ENCODE measurements at regions not wholly inside any gene's neighbourhood (a gene's known extent, or its start where the extent isn't known, plus 50 kb on each side); places are given as distances from the start of the nearest gene placed in this dataset.

DNA sequence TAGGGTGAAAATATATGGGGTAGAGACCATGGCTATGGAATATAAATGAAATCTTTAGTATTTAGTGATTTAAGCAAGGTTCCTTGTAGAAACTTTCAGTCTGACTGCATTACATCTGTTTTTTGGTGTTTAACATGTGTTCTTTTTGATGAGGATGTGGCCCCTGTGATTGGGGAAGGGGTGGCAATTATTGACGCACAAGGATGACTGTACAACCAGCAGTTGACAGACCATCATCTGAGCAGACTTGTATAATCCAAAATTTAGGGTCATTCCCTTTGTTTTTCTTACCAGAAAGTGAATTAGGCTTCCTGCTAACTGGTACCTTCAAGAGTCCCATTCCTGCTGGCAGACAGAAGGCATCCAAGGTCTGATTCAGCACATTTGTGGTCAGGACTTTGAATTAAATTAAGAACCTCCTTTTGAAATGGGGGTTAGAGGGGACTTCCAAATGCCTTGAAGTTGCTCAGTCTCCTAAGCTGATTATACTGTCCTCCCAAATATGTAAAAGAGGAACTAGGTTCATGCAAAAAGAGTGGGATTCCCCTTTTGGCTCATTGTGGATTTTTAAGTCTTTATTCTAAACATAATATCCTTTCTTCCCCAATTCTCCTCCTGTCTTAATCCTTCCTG lies 112.4 kb upstream of the CXCL13 start:
- ATAC-seq (ENCODE audit: insufficient number of reproducible peaks, low FRiP score, low read depth) (no peak), DNase-seq (ENCODE audit: low spot score) (no peak)
- Histone ChIP-seq H3K27me3 (replicated peaks; ENCODE audit: insufficient read depth) (no peaks in the 10 kb centered on the region), H3K4me3 (no peak overlapping the region), H3K4me1 (ENCODE audit: control insufficient read depth in 1 of 2, low read depth in 2 of 2) (peaks cover 0 to 10% of the 10 kb centered on the region in 2 donors), H3K36me3 (no peaks in the 10 kb centered on the region), H3K9me3 (no peaks in the 10 kb centered on the region), H3K27ac (no peak overlapping the region)
- TF ChIP-seq, protein P1, sequence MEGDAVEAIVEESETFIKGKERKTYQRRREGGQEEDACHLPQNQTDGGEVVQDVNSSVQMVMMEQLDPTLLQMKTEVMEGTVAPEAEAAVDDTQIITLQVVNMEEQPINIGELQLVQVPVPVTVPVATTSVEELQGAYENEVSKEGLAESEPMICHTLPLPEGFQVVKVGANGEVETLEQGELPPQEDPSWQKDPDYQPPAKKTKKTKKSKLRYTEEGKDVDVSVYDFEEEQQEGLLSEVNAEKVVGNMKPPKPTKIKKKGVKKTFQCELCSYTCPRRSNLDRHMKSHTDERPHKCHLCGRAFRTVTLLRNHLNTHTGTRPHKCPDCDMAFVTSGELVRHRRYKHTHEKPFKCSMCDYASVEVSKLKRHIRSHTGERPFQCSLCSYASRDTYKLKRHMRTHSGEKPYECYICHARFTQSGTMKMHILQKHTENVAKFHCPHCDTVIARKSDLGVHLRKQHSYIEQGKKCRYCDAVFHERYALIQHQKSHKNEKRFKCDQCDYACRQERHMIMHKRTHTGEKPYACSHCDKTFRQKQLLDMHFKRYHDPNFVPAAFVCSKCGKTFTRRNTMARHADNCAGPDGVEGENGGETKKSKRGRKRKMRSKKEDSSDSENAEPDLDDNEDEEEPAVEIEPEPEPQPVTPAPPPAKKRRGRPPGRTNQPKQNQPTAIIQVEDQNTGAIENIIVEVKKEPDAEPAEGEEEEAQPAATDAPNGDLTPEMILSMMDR (IDR thresholded peaks at IDR 0.05), result no peak

DNA sequence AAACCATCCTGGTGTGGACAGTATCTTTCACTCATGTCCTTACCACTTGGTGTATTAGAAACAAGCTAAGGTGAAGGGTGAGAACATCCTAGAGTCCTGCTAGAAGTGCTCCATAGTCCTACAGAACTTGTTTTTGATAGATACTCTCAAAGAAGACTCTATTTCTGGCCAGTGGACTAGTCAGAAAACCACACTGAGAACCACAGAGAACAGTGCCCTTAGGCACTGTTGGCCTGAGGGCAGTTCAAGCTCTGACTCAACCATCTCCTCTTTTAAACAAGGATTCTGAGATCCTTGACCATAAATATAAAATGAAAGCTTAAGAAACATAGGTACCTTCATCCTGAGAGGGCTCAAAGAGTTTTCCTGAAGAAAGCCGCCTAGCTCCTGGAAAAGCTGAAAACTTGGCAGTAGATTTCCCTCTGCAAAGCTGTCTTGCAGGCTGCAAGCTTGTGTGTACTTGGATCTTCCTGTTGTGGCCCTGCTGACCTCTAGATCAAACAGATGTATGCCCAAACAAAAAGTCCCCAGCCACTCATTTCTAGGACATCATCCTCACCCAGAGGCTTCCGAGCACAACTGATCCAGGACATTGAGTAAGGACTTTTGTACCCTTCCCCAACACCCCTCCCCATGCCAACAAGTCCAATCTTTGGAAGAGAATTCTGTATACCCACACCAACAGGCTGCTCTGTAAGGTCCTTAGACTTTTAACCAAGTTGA lies 111.6 kb upstream of the CXCL13 start:
- no peak overlapping the region for H3K4me3 ChIP-seq
- H3K36me3 ChIP-seq, result no peaks in the 10 kb centered on the region
- TF ChIP-seq, protein P1 (IDR thresholded peaks at IDR 0.05), result no peak
- no peaks in the 10 kb centered on the region for H3K27me3 ChIP-seq (replicated peaks; ENCODE audit: insufficient read depth)
- peaks cover 0 to 4% of the 10 kb centered on the region in 2 donors for H3K4me1 ChIP-seq (ENCODE audit: control insufficient read depth in 1 of 2, low read depth in 2 of 2)
- H3K27ac ChIP-seq, result no peak overlapping the region
- DNase-seq (ENCODE audit: low spot score) (no peak), ATAC-seq (ENCODE audit: insufficient number of reproducible peaks, low FRiP score, low read depth) (no peak)
- no peaks in the 10 kb centered on the region for H3K9me3 ChIP-seq

DNA sequence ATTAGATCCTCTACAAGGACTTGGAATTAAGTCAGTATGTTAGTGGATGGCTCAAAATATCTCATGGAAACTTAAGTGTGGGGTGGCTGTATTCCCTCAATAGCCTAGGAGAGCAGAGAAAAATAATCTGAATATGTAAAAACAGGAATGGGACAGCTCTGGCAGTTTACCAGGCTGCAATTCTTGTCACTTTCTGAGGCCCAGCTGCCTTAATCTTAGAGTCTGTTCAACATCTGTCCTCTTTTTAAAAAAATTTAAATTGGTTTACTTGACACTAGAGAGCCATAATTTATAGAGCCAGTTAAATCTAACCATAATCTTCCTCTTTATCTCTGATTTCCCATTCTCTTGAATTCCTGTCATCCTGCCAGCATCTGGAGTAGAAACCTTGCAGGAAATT lies 109.2 kb upstream of the CXCL13 start:
- ATAC-seq (ENCODE audit: insufficient number of reproducible peaks, low FRiP score, low read depth) (no peak), DNase-seq (ENCODE audit: low spot score) (no peak)
- H3K27ac ChIP-seq, result no peak overlapping the region
- no peak overlapping the region for H3K4me3 ChIP-seq
- TF ChIP-seq, protein P1 (IDR thresholded peaks at IDR 0.05), result no peak
- H3K4me1 ChIP-seq (ENCODE audit: control insufficient read depth in 1 of 2, low read depth in 2 of 2), result no peaks in the 10 kb centered on the region
- H3K9me3 ChIP-seq, result no peaks in the 10 kb centered on the region
- H3K27me3 ChIP-seq (replicated peaks; ENCODE audit: insufficient read depth), result no peaks in the 10 kb centered on the region
- H3K36me3 ChIP-seq, result no peaks in the 10 kb centered on the region

DNA sequence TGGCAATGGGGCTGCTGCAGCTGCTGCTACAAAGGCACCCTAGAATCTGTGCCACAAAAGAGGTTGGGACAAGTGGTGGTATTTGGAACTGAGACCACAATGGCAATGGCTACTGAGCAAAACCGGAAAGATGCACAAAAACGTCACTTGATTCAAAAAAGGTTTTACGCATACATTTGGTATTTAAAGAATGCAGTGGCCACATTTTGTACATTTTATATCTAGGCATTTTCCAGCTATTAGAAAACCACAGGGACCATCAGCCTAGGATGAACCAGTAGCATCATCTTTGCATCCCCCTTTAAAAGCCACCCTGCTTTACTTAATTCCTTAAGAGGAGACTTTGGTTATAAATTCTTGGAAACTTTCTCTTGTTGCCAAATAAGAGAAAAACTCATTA lies 104.8 kb upstream of the CXCL13 start:
- TF ChIP-seq, protein P1 (IDR thresholded peaks at IDR 0.05), result no peak
- Histone ChIP-seq H3K9me3 (no peaks in the 10 kb centered on the region), H3K27me3 (replicated peaks; ENCODE audit: insufficient read depth) (no peaks in the 10 kb centered on the region), H3K4me1 (ENCODE audit: control insufficient read depth in 1 of 2, low read depth in 2 of 2) (no peaks in the 10 kb centered on the region), H3K4me3 (no peak overlapping the region), H3K27ac (no peak overlapping the region), H3K36me3 (no peaks in the 10 kb centered on the region)
- no peak for DNase-seq (ENCODE audit: low spot score)
- ATAC-seq (ENCODE audit: insufficient number of reproducible peaks, low FRiP score, low read depth), result no peak

DNA sequence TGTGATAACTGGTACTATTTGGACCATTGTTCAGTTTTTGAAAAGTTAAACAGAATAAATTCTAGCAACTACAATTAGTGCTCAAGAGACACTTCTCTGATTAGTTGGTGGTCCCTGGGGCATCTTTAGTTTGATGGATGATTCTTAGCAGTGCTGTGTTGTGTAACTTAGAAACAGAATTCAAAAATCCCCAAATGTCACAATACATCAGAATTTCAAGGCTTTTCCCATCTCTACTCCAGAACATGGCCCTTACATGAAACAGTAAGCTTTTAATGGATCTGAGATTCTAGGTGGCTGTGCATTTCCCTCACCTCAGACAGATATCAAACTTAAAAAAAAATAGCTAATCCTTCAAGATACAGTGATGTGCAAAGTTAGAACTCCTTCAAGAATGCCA lies 104.4 kb upstream of the CXCL13 start:
- Histone ChIP-seq H3K9me3 (no peaks in the 10 kb centered on the region), H3K27ac (no peak overlapping the region), H3K36me3 (no peaks in the 10 kb centered on the region), H3K27me3 (replicated peaks; ENCODE audit: insufficient read depth) (no peaks in the 10 kb centered on the region), H3K4me3 (no peak overlapping the region), H3K4me1 (ENCODE audit: control insufficient read depth in 1 of 2, low read depth in 2 of 2) (no peaks in the 10 kb centered on the region)
- DNase-seq (ENCODE audit: low spot score) (no peak), ATAC-seq (ENCODE audit: insufficient number of reproducible peaks, low FRiP score, low read depth) (no peak)
- TF ChIP-seq, protein P1 (IDR thresholded peaks at IDR 0.05), result no peak

All from thoracic aorta (tissue), 2 donors.